ENCODE measurements at regions not wholly inside any gene's neighbourhood (a gene's known extent, or its start where the extent isn't known, plus 50 kb on each side); places are given as distances from the start of the nearest gene placed in this dataset.

DNA sequence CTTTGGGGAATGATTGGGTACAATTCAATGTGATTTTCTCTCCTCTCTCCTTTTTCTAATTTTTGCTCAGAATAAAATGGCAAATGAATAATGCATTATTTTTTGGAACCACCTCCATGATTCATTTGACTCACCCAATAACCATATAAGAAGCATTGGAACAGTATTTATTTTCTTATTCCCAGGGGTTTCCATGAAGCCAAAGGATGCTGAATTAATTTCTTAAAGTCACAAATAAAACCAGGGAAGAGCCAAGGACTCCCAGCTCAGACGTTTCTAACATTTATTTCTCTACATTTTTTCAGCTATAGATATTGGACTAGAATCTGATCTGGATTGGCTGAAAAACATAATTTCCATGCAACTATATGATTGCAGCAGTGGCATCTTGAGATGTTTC is 735.2 kb upstream of the ANKRD30A start:
- no peak overlapping the region for H3K4me3 ChIP-seq (replicated peaks in 1 of 3; ENCODE audit: insufficient read depth in 1 of 3, low read depth in 1 of 3, low read length in 3 of 3)
- H3K27me3 ChIP-seq (ENCODE audit: control insufficient read depth in 2 of 2, insufficient read depth in 2 of 2, low read length in 2 of 2), result no peaks in the 10 kb centered on the region
- dilution Hi-C loops (cut with MboI; ENCODE audit: extremely low pct_ligation_motif_present, low sequenced_read_pairs), result no loop called here
- H3K4me1 ChIP-seq (ENCODE audit: control insufficient read depth, extremely low read depth, insufficient read depth, low read length), result no peaks in the 10 kb centered on the region
- H3K4me2 ChIP-seq (ENCODE audit: insufficient read depth, low read length), result no peak overlapping the region
- CTCF ChIA-PET, result no interaction called here
- FAIRE-seq (no peak), DNase-seq (ENCODE audit: low read depth, low spot score) (no peak)
- H3K27ac ChIP-seq (ENCODE audit: insufficient read depth, low read depth, low read length), result no peak overlapping the region
- no TSS peak for BruUV-seq (replicated peaks)
- no peaks in the 10 kb centered on the region for H3K36me3 ChIP-seq (ENCODE audit: control insufficient read depth in 2 of 2, extremely low read depth in 1 of 2, insufficient read depth in 2 of 2, low read length in 2 of 2)
- H3K9me1 ChIP-seq (replicated peaks; ENCODE audit: control insufficient read depth, extremely low read depth, insufficient read depth, low read length), result no peaks in the 10 kb centered on the region
- POLR2A ChIA-PET, result no interaction called here
- H4K20me1 ChIP-seq (replicated peaks; ENCODE audit: control insufficient read depth, extremely low read depth, insufficient read depth, low read length), result no peaks in the 10 kb centered on the region
- TF ChIP-seq POLR2AphosphoS5 (IDR thresholded peaks at IDR 0.05; ENCODE audit: insufficient read depth, low read depth, low read length), result no peak
- TF ChIP-seq JUN (IDR thresholded peaks at IDR 0.05; ENCODE audit: borderline replicate concordance, insufficient read depth, insufficient read length, low read depth), result no peak
- TF ChIP-seq EZH2 (IDR thresholded peaks at IDR 0.05; ENCODE audit: borderline replicate concordance, low read depth, low read length, severe bottlenecking), result no peak
- TF ChIP-seq, protein P1, sequence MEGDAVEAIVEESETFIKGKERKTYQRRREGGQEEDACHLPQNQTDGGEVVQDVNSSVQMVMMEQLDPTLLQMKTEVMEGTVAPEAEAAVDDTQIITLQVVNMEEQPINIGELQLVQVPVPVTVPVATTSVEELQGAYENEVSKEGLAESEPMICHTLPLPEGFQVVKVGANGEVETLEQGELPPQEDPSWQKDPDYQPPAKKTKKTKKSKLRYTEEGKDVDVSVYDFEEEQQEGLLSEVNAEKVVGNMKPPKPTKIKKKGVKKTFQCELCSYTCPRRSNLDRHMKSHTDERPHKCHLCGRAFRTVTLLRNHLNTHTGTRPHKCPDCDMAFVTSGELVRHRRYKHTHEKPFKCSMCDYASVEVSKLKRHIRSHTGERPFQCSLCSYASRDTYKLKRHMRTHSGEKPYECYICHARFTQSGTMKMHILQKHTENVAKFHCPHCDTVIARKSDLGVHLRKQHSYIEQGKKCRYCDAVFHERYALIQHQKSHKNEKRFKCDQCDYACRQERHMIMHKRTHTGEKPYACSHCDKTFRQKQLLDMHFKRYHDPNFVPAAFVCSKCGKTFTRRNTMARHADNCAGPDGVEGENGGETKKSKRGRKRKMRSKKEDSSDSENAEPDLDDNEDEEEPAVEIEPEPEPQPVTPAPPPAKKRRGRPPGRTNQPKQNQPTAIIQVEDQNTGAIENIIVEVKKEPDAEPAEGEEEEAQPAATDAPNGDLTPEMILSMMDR (IDR thresholded peaks at IDR 0.05; ENCODE audit: extremely low read depth in 1 of 2, insufficient read depth in 1 of 2, low read depth in 1 of 2, low read length in 2 of 2), result no peak
- no peak for TF ChIP-seq POLR2A (IDR thresholded peaks at IDR 0.05; ENCODE audit: low read depth, low read length)
- TF ChIP-seq FOS (IDR thresholded peaks at IDR 0.05; ENCODE audit: borderline replicate concordance, insufficient read depth, low read length), result no peak
- no peak for TF ChIP-seq MYC (IDR thresholded peaks at IDR 0.05; ENCODE audit: low read depth, low read length)
- no peak for TF ChIP-seq GATA2 (IDR thresholded peaks at IDR 0.05; ENCODE audit: insufficient read depth, insufficient read length, low read depth, low read length)
- TF ChIP-seq, protein P2, sequence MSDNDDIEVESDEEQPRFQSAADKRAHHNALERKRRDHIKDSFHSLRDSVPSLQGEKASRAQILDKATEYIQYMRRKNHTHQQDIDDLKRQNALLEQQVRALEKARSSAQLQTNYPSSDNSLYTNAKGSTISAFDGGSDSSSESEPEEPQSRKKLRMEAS (IDR thresholded peaks at IDR 0.05; ENCODE audit: insufficient read depth, insufficient read length), result no peak
- intact Hi-C loops (cut with micrococcal nuclease), result no loop called here
- H3K79me2 ChIP-seq (ENCODE audit: control insufficient read depth, insufficient read depth, low read length), result no peaks in the 10 kb centered on the region
- H3K9me3 ChIP-seq (replicated peaks; ENCODE audit: control insufficient read depth, insufficient read depth, low read length), result no peaks in the 10 kb centered on the region
- H2AFZ ChIP-seq (ENCODE audit: low read depth, low read length), result no peak overlapping the region
- no peak overlapping the region for H3K9ac ChIP-seq (replicated peaks; ENCODE audit: extremely low read depth, insufficient read depth, low read length)

Measured in endothelial cell of umbilical vein (primary cell).